Endothelial cell of umbilical vein (primary cell): ENCODE measurements at regions not wholly inside any gene's neighbourhood (a gene's known extent, or its start where the extent isn't known, plus 50 kb on each side); places are given as distances from the start of the nearest gene placed in this dataset.

ENCODE experiments used
- BruUV-seq: library from RNA; stranded (reverse); fragments of 400-500 nt; replicated peaks from 2 replicates; lab custom pipeline; 2021; lab: Mats Ljungman, UMichigan
- CTCF ChIA-PET: fragments of 300-600, 350-600 bp; sonication (Branson Sonifier 250); formaldehyde crosslinking; loops from one replicate; lab custom pipeline; 2021; ENCODE audit warnings: antibody characterized with exemption, inconsistent platforms; lab: Charles Lee
- POLR2A ChIA-PET: fragments of 300-600, 350-600 bp; sonication (Branson Sonifier 250); formaldehyde crosslinking; loops from one replicate; lab custom pipeline; 2021; ENCODE audit warnings: antibody characterized with exemption, inconsistent platforms; lab: Charles Lee
- DNase-seq: peaks from one replicate; pipeline ENCODE4 v3.0.0-alpha.2; 2011; ENCODE audit warnings: low read depth, low spot score
- FAIRE-seq: peaks from 2 replicates; lab custom pipeline; 2011; peaks lifted over from hg19 to GRCh38; lab: Jason Lieb, UNC
- H2AFZ ChIP-seq: 2 replicates; pipeline ENCODE4 v1.6.0; 2012; ENCODE audit warnings: low read depth, low read length, control low read depth, inconsistent platforms
- H3K27ac ChIP-seq: 2 replicates; pipeline ENCODE4 v1.5.1; 2011; ENCODE audit warnings: low read depth, mild to moderate bottlenecking, control low read depth, low read length, moderate library complexity; ENCODE audit not compliant: insufficient read depth
- H3K27me3 ChIP-seq, 2 experiments: 2 replicates each; pipeline versions ENCODE4 v1.6.0 to v1.6.1; 2011; ENCODE audit warnings: low read length in 2 of 2, mixed read lengths in 1 of 2; ENCODE audit not compliant: control insufficient read depth in 2 of 2, insufficient read depth in 2 of 2
- H3K36me3 ChIP-seq, 2 experiments: 2 replicates in 1 of 2; 3 replicates in 1 of 2; pipeline ENCODE4 v1.5.1; 2011; ENCODE audit warnings: low read length in 2 of 2, mild to moderate bottlenecking in 1 of 2, moderate library complexity in 1 of 2; ENCODE audit not compliant: control insufficient read depth in 2 of 2, insufficient read depth in 2 of 2; ENCODE audit errors: extremely low read depth in 1 of 2
- H3K4me1 ChIP-seq: 3 replicates; pipeline ENCODE4 v1.5.1; 2011; ENCODE audit warnings: mild to moderate bottlenecking, low read length; ENCODE audit not compliant: control insufficient read depth, insufficient read depth; ENCODE audit errors: extremely low read depth
- H3K4me2 ChIP-seq: 2 replicates; pipeline ENCODE4 v1.6.1; 2011; ENCODE audit warnings: low read length, control low read depth, mixed read lengths; ENCODE audit not compliant: insufficient read depth
- H3K4me3 ChIP-seq, 3 experiments: fragments of 200-600 bp in 1 of 3; sonication (generic), shearing (Covaris generic) in 1 of 3; replicated peaks in 1 of 3; 2 replicates each; pipeline ENCODE4 v1.5.1; 2011 to 2016; ENCODE audit warnings: control low read depth in 3 of 3, low read length in 3 of 3, mild to moderate bottlenecking in 2 of 3, inconsistent platforms in 1 of 3, low read depth in 1 of 3, moderate library complexity in 1 of 3; ENCODE audit not compliant: insufficient read depth in 1 of 3
- H3K79me2 ChIP-seq: 2 replicates; pipeline ENCODE4 v1.6.0; 2012; ENCODE audit warnings: low read length, inconsistent platforms; ENCODE audit not compliant: control insufficient read depth, insufficient read depth
- H3K9ac ChIP-seq: replicated peaks from 2 replicates; pipeline ENCODE3; 2011; ENCODE audit warnings: low read length, control low read depth; ENCODE audit not compliant: insufficient read depth; ENCODE audit errors: extremely low read depth
- H3K9me1 ChIP-seq: replicated peaks from 3 replicates; pipeline ENCODE4 v1.6.0; 2011; ENCODE audit warnings: mild to moderate bottlenecking, low read length; ENCODE audit not compliant: control insufficient read depth, insufficient read depth; ENCODE audit errors: extremely low read depth
- H3K9me3 ChIP-seq: replicated peaks from 2 replicates; pipeline ENCODE4 v1.5.1; 2012; ENCODE audit warnings: low read length, inconsistent platforms; ENCODE audit not compliant: control insufficient read depth, insufficient read depth
- H4K20me1 ChIP-seq: replicated peaks from 2 replicates; pipeline ENCODE3; 2011; ENCODE audit warnings: mild to moderate bottlenecking, low read length; ENCODE audit not compliant: control insufficient read depth, insufficient read depth; ENCODE audit errors: extremely low read depth
- EZH2 ChIP-seq: IDR thresholded peaks from 2 replicates; pipeline ENCODE4 v1.6.1; 2012; ENCODE audit warnings: borderline replicate concordance, low read depth, mild to moderate bottlenecking, moderate library complexity, low read length, inconsistent platforms; ENCODE audit not compliant: severe bottlenecking
- FOS ChIP-seq: IDR thresholded peaks from 2 replicates; pipeline ENCODE4 v1.6.1; 2011; ENCODE audit warnings: mild to moderate bottlenecking, low read length, moderate library complexity, borderline replicate concordance; ENCODE audit not compliant: insufficient read depth
- GATA2 ChIP-seq: IDR thresholded peaks from 2 replicates; pipeline ENCODE4 v1.7.0; 2011; ENCODE audit warnings: low read depth, mild to moderate bottlenecking, moderate library complexity, mixed read lengths, low read length; ENCODE audit not compliant: insufficient read length, insufficient read depth
- JUN ChIP-seq: IDR thresholded peaks from 2 replicates; pipeline ENCODE4 v1.6.1; 2011; ENCODE audit warnings: borderline replicate concordance, low read depth; ENCODE audit not compliant: insufficient read length, insufficient read depth
- MYC ChIP-seq: IDR thresholded peaks from one replicate; pipeline ENCODE4 v1.6.1; 2011; ENCODE audit warnings: mild to moderate bottlenecking, low read depth, low read length
- POLR2A ChIP-seq: IDR thresholded peaks from 2 replicates; pipeline ENCODE4 v1.6.1; 2012; ENCODE audit warnings: low read depth, mild to moderate bottlenecking, control low read depth, low read length
- POLR2AphosphoS5 ChIP-seq: IDR thresholded peaks from 2 replicates; pipeline ENCODE4 v1.6.1; 2012; ENCODE audit warnings: low read depth, mild to moderate bottlenecking, control low read depth, low read length, moderate library complexity; ENCODE audit not compliant: insufficient read depth
- dilution Hi-C: fragments of 300-500 bp; cut with MboI; formaldehyde crosslinking; loops from one replicate; pipeline ENCODE4 v1.15.0; 2019; ENCODE audit warnings: low sequenced_read_pairs; ENCODE audit not compliant: extremely low pct_ligation_motif_present
- intact Hi-C: fragments of 100-400 bp; cut with micrococcal nuclease; formaldehyde crosslinking; loops from one replicate; pipeline ENCODE4 v1.10.0; 2022
- TF ChIP-seq, protein P1 (sequence below): IDR thresholded peaks from 2 replicates; pipeline ENCODE4 v1.6.1; 2011; ENCODE audit not compliant: insufficient read depth, insufficient read length
- TF ChIP-seq, protein P2 (sequence below), 2 donors: IDR thresholded peaks; 1 replicate in 1 of 2; 2 replicates in 1 of 2; pipeline ENCODE4 v1.5.1; 2011; ENCODE audit warnings: low read length in 2 of 2, mild to moderate bottlenecking in 2 of 2, moderate library complexity in 2 of 2, control low read depth in 1 of 2, inconsistent platforms in 1 of 2, low read depth in 1 of 2; ENCODE audit not compliant: insufficient read depth in 1 of 2; ENCODE audit errors: extremely low read depth in 1 of 2

DNA sequence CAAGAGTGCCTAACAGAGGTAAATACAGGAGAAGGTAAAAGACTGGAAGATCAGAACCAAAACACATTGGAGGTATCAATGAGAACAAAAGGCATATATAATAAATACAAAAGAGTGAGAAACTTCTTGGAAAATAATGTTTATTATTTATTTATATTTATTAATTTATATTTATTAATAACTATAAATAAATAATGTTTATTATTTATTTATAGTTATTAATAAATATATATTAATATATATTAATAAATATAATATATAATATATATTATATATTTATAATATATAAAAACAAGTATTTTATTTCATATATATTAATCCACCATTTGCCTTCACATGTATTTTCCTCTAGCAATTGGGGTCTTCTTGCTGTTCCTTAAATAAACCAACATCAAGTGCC lies 391.9 kb downstream of the GPATCH2 start:
- ChIA-PET POLR2A (no interaction called here), CTCF (no interaction called here)
- no peaks in the 10 kb centered on the region for H3K36me3 ChIP-seq
- no peak overlapping the region for H3K4me3 ChIP-seq
- H3K9me3 ChIP-seq: no peaks in the 10 kb centered on the region
- no peak overlapping the region for H2AFZ ChIP-seq
- H4K20me1 ChIP-seq: no peaks in the 10 kb centered on the region
- H3K27me3 ChIP-seq: no peaks in the 10 kb centered on the region
- no peaks in the 10 kb centered on the region for H3K4me1 ChIP-seq
- DNase-seq: no peak
- no peak overlapping the region for H3K4me2 ChIP-seq
- no peak overlapping the region for H3K27ac ChIP-seq
- dilution Hi-C loops: no loop called here
- intact Hi-C loops: no loop called here
- H3K9me1 ChIP-seq: no peaks in the 10 kb centered on the region
- no peak for TF ChIP-seq POLR2AphosphoS5
- no peak for TF ChIP-seq FOS
- TF ChIP-seq, protein P1, sequence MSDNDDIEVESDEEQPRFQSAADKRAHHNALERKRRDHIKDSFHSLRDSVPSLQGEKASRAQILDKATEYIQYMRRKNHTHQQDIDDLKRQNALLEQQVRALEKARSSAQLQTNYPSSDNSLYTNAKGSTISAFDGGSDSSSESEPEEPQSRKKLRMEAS: no peak
- no peak for TF ChIP-seq EZH2
- TF ChIP-seq MYC: no peak
- no TSS peak for BruUV-seq
- H3K79me2 ChIP-seq: no peaks in the 10 kb centered on the region
- H3K9ac ChIP-seq: no peak overlapping the region
- FAIRE-seq: no peak

DNA sequence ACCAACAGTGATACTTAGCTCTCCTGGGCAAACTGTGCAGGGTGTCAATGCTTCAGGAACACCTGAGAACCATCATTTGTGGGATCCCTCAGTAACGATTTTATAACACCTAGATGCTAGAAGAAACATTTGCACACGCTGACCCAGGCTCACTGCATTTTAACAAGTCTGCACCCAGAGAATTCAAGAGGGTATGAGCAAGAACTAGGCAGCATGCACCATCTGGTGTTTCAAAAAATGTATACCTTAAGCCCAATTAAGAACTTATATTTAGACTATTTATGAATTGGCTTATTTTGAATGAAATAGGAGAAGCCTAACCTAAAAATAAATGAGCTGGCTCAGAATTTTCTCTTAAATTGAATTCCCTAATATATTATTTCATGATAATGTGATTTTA lies 400.5 kb downstream of the GPATCH2 start:
- no peak overlapping the region for H3K9ac ChIP-seq

More for the DNA sequence above, 400.5 kb downstream of the GPATCH2 start:
- Histone ChIP-seq H3K36me3 (no peaks in the 10 kb centered on the region), H3K4me2 (no peak overlapping the region), H3K9me1 (no peaks in the 10 kb centered on the region), H4K20me1 (no peaks in the 10 kb centered on the region), H3K4me1 (no peaks in the 10 kb centered on the region), H3K27ac (no peak overlapping the region), H3K27me3 (no peaks in the 10 kb centered on the region), H3K79me2 (no peaks in the 10 kb centered on the region), H3K9me3 (no peaks in the 10 kb centered on the region), H2AFZ (no peak overlapping the region), H3K4me3 (no peak overlapping the region)
- dilution Hi-C loops (no loop called here), intact Hi-C loops (no loop called here)
- DNase-seq (no peak), FAIRE-seq (no peak)
- no peak for TF ChIP-seq GATA2
- TF ChIP-seq, protein P1: no peak
- TF ChIP-seq, protein P2, sequence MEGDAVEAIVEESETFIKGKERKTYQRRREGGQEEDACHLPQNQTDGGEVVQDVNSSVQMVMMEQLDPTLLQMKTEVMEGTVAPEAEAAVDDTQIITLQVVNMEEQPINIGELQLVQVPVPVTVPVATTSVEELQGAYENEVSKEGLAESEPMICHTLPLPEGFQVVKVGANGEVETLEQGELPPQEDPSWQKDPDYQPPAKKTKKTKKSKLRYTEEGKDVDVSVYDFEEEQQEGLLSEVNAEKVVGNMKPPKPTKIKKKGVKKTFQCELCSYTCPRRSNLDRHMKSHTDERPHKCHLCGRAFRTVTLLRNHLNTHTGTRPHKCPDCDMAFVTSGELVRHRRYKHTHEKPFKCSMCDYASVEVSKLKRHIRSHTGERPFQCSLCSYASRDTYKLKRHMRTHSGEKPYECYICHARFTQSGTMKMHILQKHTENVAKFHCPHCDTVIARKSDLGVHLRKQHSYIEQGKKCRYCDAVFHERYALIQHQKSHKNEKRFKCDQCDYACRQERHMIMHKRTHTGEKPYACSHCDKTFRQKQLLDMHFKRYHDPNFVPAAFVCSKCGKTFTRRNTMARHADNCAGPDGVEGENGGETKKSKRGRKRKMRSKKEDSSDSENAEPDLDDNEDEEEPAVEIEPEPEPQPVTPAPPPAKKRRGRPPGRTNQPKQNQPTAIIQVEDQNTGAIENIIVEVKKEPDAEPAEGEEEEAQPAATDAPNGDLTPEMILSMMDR (IDR thresholded peaks at IDR 0.05; ENCODE audit: extremely low read depth in 1 of 2, insufficient read depth in 1 of 2, low read depth in 1 of 2, low read length in 2 of 2): no peak
- TF ChIP-seq EZH2: no peak
- TF ChIP-seq POLR2A: no peak
- TF ChIP-seq JUN: no peak
- TF ChIP-seq MYC: no peak
- TF ChIP-seq POLR2AphosphoS5: no peak
- no peak for TF ChIP-seq FOS
- BruUV-seq: no TSS peak
- CTCF ChIA-PET: interaction anchor here (1.2 kb wide), 1 partner anchor 26 kb away, joined by 3 read pairs; no protein-coding TSS in a partner anchor
- POLR2A ChIA-PET: no interaction called here
